Nephron progenitor cell (in vitro differentiated cells): ENCODE measurements at regions not wholly inside any gene's neighbourhood (a gene's known extent, or its start where the extent isn't known, plus 50 kb on each side); places are given as distances from the start of the nearest gene placed in this dataset.

ENCODE experiments used
- DNase-seq: peaks from one replicate; pipeline ENCODE4 v3.0.0; 2021
- H3K27ac Mint-ChIP-seq: 2 replicates; pipeline ENCODE4 v1.8.0; 2021; ENCODE audit warnings: mild to moderate bottlenecking, moderate library complexity, mixed read lengths
- H3K27me3 Mint-ChIP-seq: 2 replicates; pipeline ENCODE4 v1.8.0; 2021; ENCODE audit warnings: mild to moderate bottlenecking, low read depth, mixed read lengths; ENCODE audit not compliant: poor library complexity
- H3K36me3 Mint-ChIP-seq: 2 replicates; pipeline ENCODE4 v1.8.0; 2021; ENCODE audit warnings: low read depth, mixed read lengths
- H3K4me1 Mint-ChIP-seq: 2 replicates; pipeline ENCODE4 v1.8.0; 2021; ENCODE audit warnings: mixed read lengths
- H3K4me3 Mint-ChIP-seq: 2 replicates; pipeline ENCODE4 v1.8.0; 2021; ENCODE audit warnings: mild to moderate bottlenecking, moderate library complexity, mixed read lengths
- H3K9me3 Mint-ChIP-seq: 2 replicates; pipeline ENCODE4 v1.8.0; 2021; ENCODE audit warnings: mild to moderate bottlenecking, moderate library complexity, mixed read lengths
- CTCF ChIP-seq: fragments of 200-600 bp; sonication (generic); IDR thresholded peaks from 2 replicates; pipeline ENCODE4 v1.5.0; 2021; ENCODE audit warnings: antibody characterized with exemption

GRCh38 chr4:17258106-17258505 is 253.8 kb downstream of the QDPR start:
- no peaks in the 10 kb centered on the region for H3K36me3 Mint-ChIP-seq
- no peak overlapping the region for H3K4me3 Mint-ChIP-seq
- H3K27ac Mint-ChIP-seq, result no peak overlapping the region
- no peak for DNase-seq
- H3K4me1 Mint-ChIP-seq, result peaks cover 16% of the 10 kb centered on the region
- no peaks in the 10 kb centered on the region for H3K9me3 Mint-ChIP-seq
- TF ChIP-seq CTCF, result no peak
- H3K27me3 Mint-ChIP-seq, result no peaks in the 10 kb centered on the region

- Mint-ChIP-seq H3K4me1 (peaks cover 30% of the 10 kb centered on the region), H3K27ac (no peak overlapping the region), H3K36me3 (no peaks in the 10 kb centered on the region), H3K9me3 (no peaks in the 10 kb centered on the region), H3K27me3 (no peaks in the 10 kb centered on the region), H3K4me3 (no peak overlapping the region)
- TF ChIP-seq CTCF, result no peak
- DNase-seq, result no peak
Observed at GRCh38 chr4:17252131-17252530, 259.8 kb downstream of the QDPR start.

- Mint-ChIP-seq H3K4me3 (no peak overlapping the region), H3K4me1 (peaks cover 26% of the 10 kb centered on the region), H3K27ac (no peak overlapping the region), H3K36me3 (no peaks in the 10 kb centered on the region), H3K27me3 (no peaks in the 10 kb centered on the region), H3K9me3 (no peaks in the 10 kb centered on the region)
- no peak for TF ChIP-seq CTCF
- DNase-seq, result no peak
Observed at GRCh38 chr4:17251101-17251500, 260.8 kb downstream of the QDPR start.

DNA sequence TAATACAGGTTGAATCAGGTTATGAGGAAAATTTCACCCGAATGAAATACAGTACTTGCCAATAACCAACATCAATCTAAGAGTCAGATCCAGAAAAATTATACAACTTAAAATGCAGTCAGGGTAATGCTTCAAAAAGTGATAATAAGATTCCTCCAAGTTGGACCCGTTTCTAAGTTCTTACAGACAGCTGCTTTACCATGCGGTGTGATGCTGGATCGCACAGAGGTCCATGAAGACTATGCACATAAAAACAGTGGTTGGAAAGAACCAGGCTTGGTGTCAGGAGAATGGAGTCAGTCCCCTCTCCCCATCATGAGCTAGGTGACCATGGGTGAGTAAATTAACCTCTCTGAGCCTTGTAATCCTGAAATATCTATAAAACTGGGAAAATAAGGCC is 261.3 kb downstream of the QDPR start:
- H3K36me3 Mint-ChIP-seq, result no peaks in the 10 kb centered on the region
- no peak overlapping the region for H3K4me3 Mint-ChIP-seq
- no peak overlapping the region for H3K27ac Mint-ChIP-seq
- peaks cover 26% of the 10 kb centered on the region for H3K4me1 Mint-ChIP-seq
- no peaks in the 10 kb centered on the region for H3K9me3 Mint-ChIP-seq
- no peak for DNase-seq
- TF ChIP-seq CTCF, result no peak
- H3K27me3 Mint-ChIP-seq, result no peaks in the 10 kb centered on the region

DNA sequence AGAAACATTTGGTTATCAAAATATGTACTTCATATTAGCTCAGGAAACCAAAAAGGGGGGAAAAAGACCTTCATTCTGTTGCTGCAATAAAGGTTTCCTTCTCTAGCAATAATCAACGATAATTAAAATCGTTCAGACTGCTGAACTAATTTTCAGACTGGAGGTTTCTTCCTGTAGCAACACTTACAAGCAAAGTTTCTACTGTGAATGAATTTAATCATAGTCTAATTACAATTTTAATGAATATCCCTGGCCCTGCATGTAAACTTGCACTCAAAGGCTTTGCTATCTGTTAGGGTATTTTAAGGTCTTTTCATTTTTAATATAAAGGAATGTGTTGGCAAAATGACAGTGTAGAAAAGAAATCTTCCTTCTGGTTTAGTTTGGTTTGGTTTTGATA is 265.2 kb downstream of the QDPR start:
- H3K36me3 Mint-ChIP-seq, result no peaks in the 10 kb centered on the region
- H3K4me1 Mint-ChIP-seq, result peaks cover 12% of the 10 kb centered on the region
- no peak for DNase-seq
- H3K27me3 Mint-ChIP-seq, result no peaks in the 10 kb centered on the region
- H3K9me3 Mint-ChIP-seq, result no peaks in the 10 kb centered on the region
- H3K27ac Mint-ChIP-seq, result no peak overlapping the region
- no peak for TF ChIP-seq CTCF
- H3K4me3 Mint-ChIP-seq, result no peak overlapping the region

GRCh38 chr4:17241835-17242234 is 270.1 kb downstream of the QDPR start:
- H3K27ac Mint-ChIP-seq, result no peak overlapping the region
- no peak for TF ChIP-seq CTCF
- H3K4me1 Mint-ChIP-seq, result no peaks in the 10 kb centered on the region
- H3K9me3 Mint-ChIP-seq, result no peaks in the 10 kb centered on the region
- H3K4me3 Mint-ChIP-seq, result no peak overlapping the region
- H3K36me3 Mint-ChIP-seq, result no peaks in the 10 kb centered on the region
- no peaks in the 10 kb centered on the region for H3K27me3 Mint-ChIP-seq
- no peak for DNase-seq
